ENCODE measurements at regions not wholly inside any gene's neighbourhood (a gene's known extent, or its start where the extent isn't known, plus 50 kb on each side); places are given as distances from the start of the nearest gene placed in this dataset.

DNA sequence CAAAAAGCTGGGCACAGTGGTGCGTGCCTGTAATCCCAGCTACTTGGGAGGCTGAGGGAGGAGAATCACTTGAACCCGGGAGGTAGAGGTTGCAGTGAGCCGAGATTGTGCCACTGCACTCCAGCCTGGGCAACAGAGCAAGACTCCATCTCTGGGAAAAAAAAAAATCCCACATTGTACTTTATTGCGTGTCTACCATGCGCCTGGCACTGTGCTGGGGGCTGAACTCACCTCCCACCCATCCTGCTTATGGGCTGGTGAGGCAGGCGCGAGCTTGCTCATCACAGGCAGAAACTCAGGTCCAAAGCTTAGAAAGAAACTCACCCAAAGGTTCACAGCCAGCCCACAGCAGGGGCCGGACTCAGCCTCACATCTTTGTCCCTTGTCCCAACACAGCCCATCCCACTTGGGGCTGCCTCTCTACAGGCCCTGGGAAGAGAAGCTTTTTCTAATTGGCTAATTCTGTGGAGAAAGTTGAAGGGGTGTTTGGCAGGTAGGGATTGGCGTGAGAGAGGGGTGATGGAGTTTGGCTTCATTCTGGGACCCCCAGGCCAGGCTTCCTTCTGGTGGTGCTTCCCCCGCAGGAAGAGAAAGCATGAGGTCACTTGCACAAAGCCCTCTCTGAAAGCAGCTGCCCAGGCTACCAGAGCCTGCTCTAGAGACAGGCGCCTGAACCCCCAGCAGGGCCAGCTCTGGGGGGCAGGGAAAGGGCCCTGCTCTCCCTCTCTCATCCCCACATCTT lies 122.6 kb upstream of the SMAD3 start:
- ATAC-seq, result no peak
- no peak for FAIRE-seq
- Histone ChIP-seq H3K4me1 (replicated peaks in 1 of 2; ENCODE audit: control insufficient read depth in 2 of 2, insufficient read depth in 2 of 2, low read length in 2 of 2) (peaks cover 0 to 8% of the 10 kb centered on the region in 2 experiments; a peak in 2 of 5 replicates), H3K4me3 (no peak overlapping the region), H3K27ac (ENCODE audit: extremely low read depth, low read depth, low read length) (no peak overlapping the region), H3K27me3 (ENCODE audit: control insufficient read depth in 2 of 2, insufficient read depth in 2 of 2, low read length in 2 of 2) (peaks cover 0 to 14% of the 10 kb centered on the region in 2 experiments; a peak in 3 of 5 replicates), H4K20me1 (replicated peaks; ENCODE audit: control insufficient read depth, insufficient read depth, low read length) (no peaks in the 10 kb centered on the region), H2AFZ (ENCODE audit: low read depth, low read length) (no peak overlapping the region), H3K9me1 (ENCODE audit: control insufficient read depth, insufficient read depth, low read length) (no peaks in the 10 kb centered on the region), H3K9ac (ENCODE audit: insufficient read depth in 1 of 2, low read depth in 2 of 2, low read length in 2 of 2) (no peak overlapping the region), H3K36me3 (ENCODE audit: control insufficient read depth, insufficient read depth, low read length) (no peaks in the 10 kb centered on the region), H3K9me3 (replicated peaks; ENCODE audit: control insufficient read depth, insufficient read depth, low read depth, low read length) (no peaks in the 10 kb centered on the region), H3K79me2 (ENCODE audit: control insufficient read depth, insufficient read depth, low read length) (no peaks in the 10 kb centered on the region), H3K4me2 (ENCODE audit: insufficient read depth, low read length) (no peak overlapping the region)
- 27% methylated on average over 11 of the region's 11 CpGs for WGBS (ENCODE audit: insufficient coverage, low coverage, missing lambda C conversion rate)
- in situ Hi-C loops (cut with MboI), result loop anchor here (10.0 kb wide), 1 partner anchor 482 kb away; no protein-coding TSS in a partner anchor
- ChIA-PET POLR2A (interaction anchor here (0.5 kb wide), 1 partner anchor 881 kb away, joined by 3 read pairs; no protein-coding TSS in a partner anchor), CTCF (ENCODE audit: low intra/inter-chr PET ratio) (interaction anchor here (0.6 kb wide), 1 partner anchor 36 kb away, joined by 4 read pairs; no protein-coding TSS in a partner anchor)
- intact Hi-C loops (cut with micrococcal nuclease), result loop anchor here (5.0 kb wide), 1 partner anchor 36 kb away; no protein-coding TSS in a partner anchor
- TF ChIP-seq, protein P1, sequence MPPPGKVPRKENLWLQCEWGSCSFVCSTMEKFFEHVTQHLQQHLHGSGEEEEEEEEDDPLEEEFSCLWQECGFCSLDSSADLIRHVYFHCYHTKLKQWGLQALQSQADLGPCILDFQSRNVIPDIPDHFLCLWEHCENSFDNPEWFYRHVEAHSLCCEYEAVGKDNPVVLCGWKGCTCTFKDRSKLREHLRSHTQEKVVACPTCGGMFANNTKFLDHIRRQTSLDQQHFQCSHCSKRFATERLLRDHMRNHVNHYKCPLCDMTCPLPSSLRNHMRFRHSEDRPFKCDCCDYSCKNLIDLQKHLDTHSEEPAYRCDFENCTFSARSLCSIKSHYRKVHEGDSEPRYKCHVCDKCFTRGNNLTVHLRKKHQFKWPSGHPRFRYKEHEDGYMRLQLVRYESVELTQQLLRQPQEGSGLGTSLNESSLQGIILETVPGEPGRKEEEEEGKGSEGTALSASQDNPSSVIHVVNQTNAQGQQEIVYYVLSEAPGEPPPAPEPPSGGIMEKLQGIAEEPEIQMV (tag; conservative IDR thresholded peaks at IDR 0.05; ENCODE audit: low read depth), result no peak
- TF ChIP-seq PHF20 (IDR thresholded peaks at IDR 0.05; ENCODE audit: partially characterized antibody) (no peak), RBM39 (optimal IDR thresholded peaks at IDR 0.05; ENCODE audit: low read depth, low read length) (no peak), ZNF507 (tag; conservative IDR thresholded peaks at IDR 0.05) (no peak), ELF1 (tag; IDR thresholded peaks at IDR 0.05) (no peak), ZBTB17 (CRISPR knock-in tag; IDR thresholded peaks at IDR 0.05) (no peak), SRSF7 (optimal IDR thresholded peaks at IDR 0.05; ENCODE audit: low read depth, low read length) (no peak), ZNF263 (CRISPR knock-in tag; IDR thresholded peaks at IDR 0.05; ENCODE audit: borderline replicate concordance) (no peak), WHSC1 (IDR thresholded peaks at IDR 0.05; ENCODE audit: low read length) (no peak)
- TF ChIP-seq, protein P2, sequence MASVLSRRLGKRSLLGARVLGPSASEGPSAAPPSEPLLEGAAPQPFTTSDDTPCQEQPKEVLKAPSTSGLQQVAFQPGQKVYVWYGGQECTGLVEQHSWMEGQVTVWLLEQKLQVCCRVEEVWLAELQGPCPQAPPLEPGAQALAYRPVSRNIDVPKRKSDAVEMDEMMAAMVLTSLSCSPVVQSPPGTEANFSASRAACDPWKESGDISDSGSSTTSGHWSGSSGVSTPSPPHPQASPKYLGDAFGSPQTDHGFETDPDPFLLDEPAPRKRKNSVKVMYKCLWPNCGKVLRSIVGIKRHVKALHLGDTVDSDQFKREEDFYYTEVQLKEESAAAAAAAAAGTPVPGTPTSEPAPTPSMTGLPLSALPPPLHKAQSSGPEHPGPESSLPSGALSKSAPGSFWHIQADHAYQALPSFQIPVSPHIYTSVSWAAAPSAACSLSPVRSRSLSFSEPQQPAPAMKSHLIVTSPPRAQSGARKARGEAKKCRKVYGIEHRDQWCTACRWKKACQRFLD (CRISPR knock-in tag; IDR thresholded peaks at IDR 0.05), result no peak
- TF ChIP-seq, protein P3, sequence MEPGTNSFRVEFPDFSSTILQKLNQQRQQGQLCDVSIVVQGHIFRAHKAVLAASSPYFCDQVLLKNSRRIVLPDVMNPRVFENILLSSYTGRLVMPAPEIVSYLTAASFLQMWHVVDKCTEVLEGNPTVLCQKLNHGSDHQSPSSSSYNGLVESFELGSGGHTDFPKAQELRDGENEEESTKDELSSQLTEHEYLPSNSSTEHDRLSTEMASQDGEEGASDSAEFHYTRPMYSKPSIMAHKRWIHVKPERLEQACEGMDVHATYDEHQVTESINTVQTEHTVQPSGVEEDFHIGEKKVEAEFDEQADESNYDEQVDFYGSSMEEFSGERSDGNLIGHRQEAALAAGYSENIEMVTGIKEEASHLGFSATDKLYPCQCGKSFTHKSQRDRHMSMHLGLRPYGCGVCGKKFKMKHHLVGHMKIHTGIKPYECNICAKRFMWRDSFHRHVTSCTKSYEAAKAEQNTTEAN (CRISPR knock-in tag; IDR thresholded peaks at IDR 0.05), result no peak
- DNase-seq (ENCODE audit: extremely low read depth in 1 of 4, low spot score in 3 of 4), result no peak
- no TSS peak for BruUV-seq (replicated peaks)
